Right kidney (tissue), 1 donor: ENCODE measurements at regions not wholly inside any gene's neighbourhood (a gene's known extent, or its start where the extent isn't known, plus 50 kb on each side); places are given as distances from the start of the nearest gene placed in this dataset.

ENCODE experiments used
- DNase-seq: peaks from one replicate; pipeline ENCODE4 v3.0.0-alpha.2; 2016

DNA sequence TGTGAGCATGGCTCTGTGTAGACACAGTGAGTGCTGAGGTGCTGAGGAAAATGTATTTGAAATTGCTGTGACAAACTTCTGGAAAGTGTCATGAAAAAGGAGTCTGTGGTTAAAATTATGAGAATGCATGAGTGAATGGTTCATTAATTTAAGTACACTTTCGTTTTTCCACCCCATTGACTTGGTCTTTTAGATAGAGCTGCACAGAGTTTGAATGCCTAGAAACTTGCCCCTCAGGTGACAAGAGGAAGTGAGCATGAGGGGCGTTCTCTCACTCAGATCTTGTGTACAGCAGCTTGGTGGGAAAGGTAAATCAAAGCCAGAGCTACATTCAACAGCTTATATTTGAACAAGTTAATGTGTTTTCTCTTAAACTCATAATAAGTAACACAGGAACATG is 296.8 kb downstream of the WDR72 start:
- no peak for DNase-seq

GRCh38 chr15:53461677-53462076 is 297.8 kb downstream of the WDR72 start:
- no peak for DNase-seq

DNA sequence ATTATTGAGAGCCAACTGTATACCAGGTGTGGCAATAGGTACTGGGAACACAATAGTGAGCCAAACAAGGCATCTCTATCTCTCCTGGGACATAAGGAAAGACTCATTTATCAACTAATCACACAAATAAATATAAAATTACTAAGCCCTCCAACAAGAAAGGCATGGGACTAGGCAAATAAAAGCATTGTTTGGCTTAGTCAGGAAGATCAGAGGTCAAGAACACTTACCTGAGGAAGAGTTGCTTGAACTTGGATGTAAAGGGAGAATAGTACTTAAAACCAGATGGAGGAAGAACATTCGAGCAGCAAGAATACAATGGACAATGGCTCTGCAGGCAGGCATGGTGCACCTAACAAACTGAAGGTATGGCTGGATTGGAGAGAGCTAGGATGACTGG is 300.7 kb downstream of the WDR72 start:
- no peak for DNase-seq

GRCh38 chr15:53457479-53457878 is 302.0 kb downstream of the WDR72 start:
- DNase-seq, result no peak

DNA sequence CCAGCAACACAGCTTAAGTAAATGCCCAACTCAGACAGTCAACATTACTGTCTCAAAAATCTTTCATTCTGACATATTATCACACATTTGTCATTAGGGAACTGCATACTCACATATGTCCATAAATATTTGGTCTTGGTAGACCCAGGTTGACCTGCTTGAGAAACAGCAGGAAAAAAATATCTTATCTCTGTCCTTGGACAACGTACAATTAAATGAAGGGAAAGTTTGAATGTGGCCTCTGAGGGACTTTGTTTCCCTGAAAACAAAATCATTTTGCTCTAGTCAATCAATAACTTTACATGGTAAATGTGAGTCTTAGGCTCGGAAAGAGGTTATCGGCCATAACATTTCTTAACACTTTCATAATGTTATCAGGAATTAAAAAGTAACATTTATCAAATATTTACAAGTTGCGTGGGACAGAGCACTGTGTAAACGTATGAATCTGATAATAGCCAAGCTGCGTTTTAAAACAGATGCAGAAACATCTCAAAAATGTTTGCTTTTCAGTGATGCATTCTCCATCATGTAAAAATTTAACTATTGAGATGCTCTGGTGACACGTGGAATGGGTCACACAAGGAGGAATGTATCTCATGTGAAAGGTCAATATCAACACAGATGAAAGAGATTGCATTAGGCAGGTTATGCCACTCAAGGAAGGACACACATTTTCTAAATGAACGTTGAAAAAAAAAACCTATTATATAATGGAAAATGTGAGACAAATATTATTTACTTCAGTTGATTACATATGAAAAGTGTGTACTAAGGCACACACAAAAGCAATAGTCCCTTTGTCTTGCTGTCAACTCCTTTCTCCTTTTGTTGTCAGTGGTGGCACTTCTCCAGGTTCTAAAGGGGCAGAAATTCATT is 304.4 kb downstream of the WDR72 start:
- no peak for DNase-seq

DNA sequence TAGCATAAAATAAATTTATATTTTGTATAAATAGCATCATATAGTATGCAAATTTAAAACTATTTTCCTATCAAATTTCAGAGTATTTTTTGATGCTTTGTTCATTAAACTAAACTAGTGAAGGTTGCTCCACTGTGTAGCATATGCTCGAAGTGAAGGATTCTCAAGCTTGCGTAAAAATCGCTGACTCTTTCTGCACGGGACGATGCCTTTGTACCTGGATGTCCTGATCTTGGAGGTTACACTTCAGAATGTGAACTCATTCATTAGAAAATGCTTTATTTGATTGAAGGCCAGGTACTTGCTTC is 305.0 kb downstream of the WDR72 start:
- DNase-seq, result no peak

GRCh38 chr15:53453253-53454105 is 306.0 kb downstream of the WDR72 start:
- DNase-seq, result no peak

- DNase-seq, result peak; percentile 16
These were observed 311.0 kb downstream of the WDR72 start for GRCh38 chr15:53448232-53449015.

GRCh38 chr15:53447742-53448141 is 311.7 kb downstream of the WDR72 start:
- no peak for DNase-seq

GRCh38 chr15:53447053-53447574 is 312.3 kb downstream of the WDR72 start:
- no peak for DNase-seq

GRCh38 chr15:53446376-53446775 is 313.1 kb downstream of the WDR72 start:
- DNase-seq, result no peak

DNA sequence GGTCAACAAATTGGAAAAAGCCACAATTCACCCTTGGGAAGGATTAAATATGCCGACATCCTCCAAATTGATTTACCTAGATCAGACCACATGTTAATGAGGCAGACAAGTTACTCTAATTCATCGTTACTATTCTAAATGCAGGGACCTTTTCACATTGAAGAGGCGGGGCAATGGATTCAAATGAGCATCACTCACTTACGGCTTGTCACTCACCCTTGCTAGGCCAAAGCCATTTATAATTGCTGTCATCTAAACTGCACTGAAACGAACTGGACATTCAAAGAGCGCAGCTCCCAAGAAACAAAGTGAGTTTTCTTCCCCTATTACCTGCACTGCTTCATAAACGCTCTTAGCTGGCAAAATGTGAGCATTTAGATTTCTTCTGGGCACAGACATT is 313.9 kb downstream of the WDR72 start:
- no peak for DNase-seq

- DNase-seq, result no peak
These were observed 321.2 kb downstream of the WDR72 start for GRCh38 chr15:53437985-53438841.

DNA sequence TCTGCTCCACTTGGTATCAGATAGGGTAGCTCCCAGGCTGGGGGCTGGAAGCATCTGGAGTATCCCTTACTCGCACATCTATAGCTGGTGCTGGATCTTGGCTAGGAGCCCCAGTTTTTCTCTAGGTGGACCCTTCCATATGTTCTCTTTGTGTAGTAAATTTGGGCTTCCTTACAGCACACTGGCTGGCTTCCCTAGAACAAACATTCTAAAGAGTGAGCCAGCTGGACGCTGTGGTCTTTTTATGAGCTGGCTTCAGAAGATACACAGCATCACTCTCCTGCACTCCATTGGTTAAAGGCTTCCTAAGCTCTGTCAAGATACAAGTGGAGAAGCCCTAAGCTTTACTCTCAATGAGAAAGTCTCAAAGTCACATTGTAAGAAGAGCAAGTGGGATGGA is 322.1 kb downstream of the WDR72 start:
- DNase-seq, result no peak

GRCh38 chr15:53434174-53434678 is 325.2 kb downstream of the WDR72 start:
- DNase-seq, result no peak

GRCh38 chr15:53416219-53416940 is 343.1 kb downstream of the WDR72 start:
- no peak for DNase-seq

GRCh38 chr15:53414167-53414566 is 345.3 kb downstream of the WDR72 start:
- no peak for DNase-seq

DNA sequence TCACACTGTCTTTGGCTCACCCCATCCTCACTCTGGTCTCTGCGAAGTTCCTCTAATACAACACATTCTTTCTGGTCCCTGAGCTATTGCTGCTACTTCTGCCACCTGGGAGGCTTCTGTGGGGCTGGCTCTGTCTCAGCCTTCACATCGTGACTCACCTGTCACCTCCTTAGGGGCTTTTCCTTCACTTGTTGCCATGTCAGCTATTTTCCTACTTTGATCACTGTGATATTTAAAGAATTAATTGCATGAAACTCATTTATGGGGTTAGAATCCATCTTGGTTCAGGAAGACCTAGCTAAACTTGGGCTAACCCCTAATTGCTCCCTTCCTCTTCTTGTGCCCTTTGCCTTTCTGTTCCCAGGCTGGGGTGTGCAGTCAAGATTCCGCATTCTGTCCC is 346.9 kb downstream of the WDR72 start:
- DNase-seq, result no peak

DNA sequence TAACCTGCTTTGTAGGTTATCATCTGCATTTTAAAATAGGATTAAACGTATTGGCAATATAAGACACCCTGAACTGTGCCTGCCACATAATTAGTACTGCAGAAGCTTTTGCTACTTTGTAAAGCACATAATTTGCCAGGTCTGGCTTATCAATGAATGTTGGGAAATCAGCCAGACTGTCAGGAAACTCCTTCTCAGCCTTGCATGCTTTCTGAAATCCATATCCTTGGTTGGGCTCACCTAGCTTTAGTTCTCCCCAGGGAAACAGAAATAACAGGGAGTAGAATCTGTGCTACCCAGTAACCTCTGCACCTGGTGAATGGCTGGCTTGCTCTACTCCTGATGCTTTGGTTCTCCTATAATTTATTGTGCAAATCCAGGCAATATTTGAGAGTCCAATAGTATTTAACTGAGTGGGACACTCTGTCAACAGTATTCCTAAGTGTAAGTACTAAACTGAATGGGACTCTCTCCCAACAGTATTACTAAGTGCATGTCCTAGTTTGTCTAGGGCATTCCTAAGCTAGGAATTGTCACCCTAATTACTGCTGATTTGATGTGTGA is 354.5 kb downstream of the WDR72 start:
- no peak for DNase-seq

- no peak for DNase-seq
These were observed 358.0 kb downstream of the WDR72 start for GRCh38 chr15:53401503-53401902.
